Thyroid gland (tissue), 4 donors: ENCODE measurements at regions not wholly inside any gene's neighbourhood (a gene's known extent, or its start where the extent isn't known, plus 50 kb on each side); places are given as distances from the start of the nearest gene placed in this dataset.
"Not testable (repeated sequence)": the region's sequence is repeated elsewhere in the genome, so short reads cannot be mapped to it uniquely, and the experiment has no call there.

Experiments used
- POLR2A ChIP-seq, 2 donors: fragments of 450-650 bp; IDR thresholded peaks; one replicate each; pipeline ENCODE4 v1.6.1; 2017; ENCODE audit warnings: antibody characterized with exemption in 2 of 2, mild to moderate bottlenecking in 2 of 2, moderate library complexity in 1 of 2
- TF ChIP-seq, protein P1 (sequence below), 6 experiments: fragments of 200-600 bp in 3 of 6; fragments of 450-650 bp in 3 of 6; sonication (generic) in 3 of 6; IDR thresholded peaks; one replicate each; pipeline ENCODE4 v1.5.1; 2016 to 2019; ENCODE audit warnings: antibody characterized with exemption in 6 of 6, mild to moderate bottlenecking in 2 of 6, inconsistent platforms in 1 of 6, moderate library complexity in 1 of 6

DNA sequence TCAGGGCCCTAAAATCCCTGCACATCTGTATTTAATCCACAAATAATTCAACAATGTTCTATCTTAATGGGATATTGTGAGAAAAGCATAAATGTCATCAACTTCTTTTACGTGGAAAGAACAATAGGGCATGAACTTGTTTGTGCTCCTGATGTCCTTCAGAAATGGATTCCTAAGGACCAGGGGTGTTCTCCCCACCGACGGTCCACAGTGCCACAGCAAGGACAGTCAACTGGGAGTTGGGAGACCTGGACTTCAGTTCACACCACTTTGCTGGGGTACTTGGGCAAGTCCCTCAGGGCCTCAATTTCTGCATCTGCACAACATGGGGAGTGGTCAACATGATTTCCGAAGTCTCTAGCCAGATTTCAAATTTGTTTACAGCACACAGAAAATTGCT lies 908.4 kb downstream of the RPIA start:
- TF ChIP-seq, protein P1, sequence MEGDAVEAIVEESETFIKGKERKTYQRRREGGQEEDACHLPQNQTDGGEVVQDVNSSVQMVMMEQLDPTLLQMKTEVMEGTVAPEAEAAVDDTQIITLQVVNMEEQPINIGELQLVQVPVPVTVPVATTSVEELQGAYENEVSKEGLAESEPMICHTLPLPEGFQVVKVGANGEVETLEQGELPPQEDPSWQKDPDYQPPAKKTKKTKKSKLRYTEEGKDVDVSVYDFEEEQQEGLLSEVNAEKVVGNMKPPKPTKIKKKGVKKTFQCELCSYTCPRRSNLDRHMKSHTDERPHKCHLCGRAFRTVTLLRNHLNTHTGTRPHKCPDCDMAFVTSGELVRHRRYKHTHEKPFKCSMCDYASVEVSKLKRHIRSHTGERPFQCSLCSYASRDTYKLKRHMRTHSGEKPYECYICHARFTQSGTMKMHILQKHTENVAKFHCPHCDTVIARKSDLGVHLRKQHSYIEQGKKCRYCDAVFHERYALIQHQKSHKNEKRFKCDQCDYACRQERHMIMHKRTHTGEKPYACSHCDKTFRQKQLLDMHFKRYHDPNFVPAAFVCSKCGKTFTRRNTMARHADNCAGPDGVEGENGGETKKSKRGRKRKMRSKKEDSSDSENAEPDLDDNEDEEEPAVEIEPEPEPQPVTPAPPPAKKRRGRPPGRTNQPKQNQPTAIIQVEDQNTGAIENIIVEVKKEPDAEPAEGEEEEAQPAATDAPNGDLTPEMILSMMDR (IDR thresholded peaks at IDR 0.05) = not testable (repeated sequence)
- TF ChIP-seq POLR2A (IDR thresholded peaks at IDR 0.05) = not testable (repeated sequence)
